ENCODE measurements at regions not wholly inside any gene's neighbourhood (a gene's known extent, or its start where the extent isn't known, plus 50 kb on each side); places are given as distances from the start of the nearest gene placed in this dataset.

DNA sequence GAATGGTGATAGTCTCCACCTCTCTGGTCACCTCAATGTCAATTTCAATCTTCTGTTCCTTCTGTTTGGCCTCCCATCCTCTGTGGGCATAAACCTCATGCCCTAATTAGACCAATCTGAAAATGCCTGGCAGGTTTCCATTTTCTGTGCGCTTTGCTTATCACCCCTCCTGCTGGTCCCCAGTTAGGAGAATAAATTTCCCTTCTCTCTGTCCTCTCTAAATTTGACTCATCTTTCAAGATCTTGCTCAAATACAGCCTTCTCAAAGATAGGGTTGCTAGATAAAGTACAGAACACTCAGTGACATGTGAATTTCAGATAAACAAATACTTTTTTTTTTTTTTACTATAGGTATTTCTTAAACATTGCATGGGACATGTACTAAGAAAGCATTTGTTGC lies 69.4 kb upstream of the CD180 start:
- Histone ChIP-seq H3K27ac (ENCODE audit: low read depth in 2 of 2, low read length in 1 of 2) (no peak overlapping the region), H3K9me3 (no peaks in the 10 kb centered on the region), H3K4me1 (ENCODE audit: control insufficient read depth in 1 of 2, insufficient read depth in 2 of 2, low read depth in 1 of 2, low read length in 1 of 2) (peaks cover 26 to 34% of the 10 kb centered on the region in 2 experiments), H3F3A (replicated peaks; ENCODE audit: insufficient read depth) (peaks cover 18% of the 10 kb centered on the region), H3K4me3 (ENCODE audit: low read depth in 2 of 2, low read length in 1 of 2) (no peak overlapping the region), H3K4me2 (no peak overlapping the region), H3K27me3 (ENCODE audit: insufficient read depth) (no peaks in the 10 kb centered on the region), H3K79me2 (ENCODE audit: insufficient read depth) (no peaks in the 10 kb centered on the region), H4K20me1 (ENCODE audit: insufficient read depth) (no peaks in the 10 kb centered on the region), H3K36me3 (replicated peaks in 1 of 2; ENCODE audit: control insufficient read depth in 1 of 2, insufficient read depth in 2 of 2, low read length in 1 of 2) (no peaks in the 10 kb centered on the region), H3K9ac (no peak overlapping the region), H2AFZ (ENCODE audit: low read depth) (no peak overlapping the region), H3K9me2 (no peaks in the 10 kb centered on the region)
- TF ChIP-seq CHD2 (IDR thresholded peaks at IDR 0.05; ENCODE audit: low read length, partially characterized antibody) (no peak), RFX5 (IDR thresholded peaks at IDR 0.05; ENCODE audit: low read length) (no peak), MXI1 (IDR thresholded peaks at IDR 0.05; ENCODE audit: low read depth, low read length) (no peak), ELF1 (IDR thresholded peaks at IDR 0.05) (no peak), TCF12 (IDR thresholded peaks at IDR 0.05) (no peak), EP300 (IDR thresholded peaks at IDR 0.05; ENCODE audit: borderline replicate concordance in 1 of 2, low read depth in 1 of 2, low read length in 1 of 2) (no peak), NRF1 (IDR thresholded peaks at IDR 0.05; ENCODE audit: low read depth, low read length) (no peak), TEAD4 (IDR thresholded peaks at IDR 0.05; ENCODE audit: borderline replicate concordance, insufficient read depth) (no peak), EZH2phosphoT487 (IDR thresholded peaks at IDR 0.05; ENCODE audit: borderline replicate concordance, low read depth) (no peak), FOSL2 (IDR thresholded peaks at IDR 0.05; ENCODE audit: borderline replicate concordance, low read depth) (no peak), NFIC (IDR thresholded peaks at IDR 0.05; ENCODE audit: borderline replicate concordance) (no peak)
- TF ChIP-seq, protein P1, sequence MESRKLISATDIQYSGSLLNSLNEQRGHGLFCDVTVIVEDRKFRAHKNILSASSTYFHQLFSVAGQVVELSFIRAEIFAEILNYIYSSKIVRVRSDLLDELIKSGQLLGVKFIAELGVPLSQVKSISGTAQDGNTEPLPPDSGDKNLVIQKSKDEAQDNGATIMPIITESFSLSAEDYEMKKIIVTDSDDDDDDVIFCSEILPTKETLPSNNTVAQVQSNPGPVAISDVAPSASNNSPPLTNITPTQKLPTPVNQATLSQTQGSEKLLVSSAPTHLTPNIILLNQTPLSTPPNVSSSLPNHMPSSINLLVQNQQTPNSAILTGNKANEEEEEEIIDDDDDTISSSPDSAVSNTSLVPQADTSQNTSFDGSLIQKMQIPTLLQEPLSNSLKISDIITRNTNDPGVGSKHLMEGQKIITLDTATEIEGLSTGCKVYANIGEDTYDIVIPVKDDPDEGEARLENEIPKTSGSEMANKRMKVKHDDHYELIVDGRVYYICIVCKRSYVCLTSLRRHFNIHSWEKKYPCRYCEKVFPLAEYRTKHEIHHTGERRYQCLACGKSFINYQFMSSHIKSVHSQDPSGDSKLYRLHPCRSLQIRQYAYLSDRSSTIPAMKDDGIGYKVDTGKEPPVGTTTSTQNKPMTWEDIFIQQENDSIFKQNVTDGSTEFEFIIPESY (IDR thresholded peaks at IDR 0.05; ENCODE audit: borderline replicate concordance, low read depth): no peak
- TF ChIP-seq, protein P2, sequence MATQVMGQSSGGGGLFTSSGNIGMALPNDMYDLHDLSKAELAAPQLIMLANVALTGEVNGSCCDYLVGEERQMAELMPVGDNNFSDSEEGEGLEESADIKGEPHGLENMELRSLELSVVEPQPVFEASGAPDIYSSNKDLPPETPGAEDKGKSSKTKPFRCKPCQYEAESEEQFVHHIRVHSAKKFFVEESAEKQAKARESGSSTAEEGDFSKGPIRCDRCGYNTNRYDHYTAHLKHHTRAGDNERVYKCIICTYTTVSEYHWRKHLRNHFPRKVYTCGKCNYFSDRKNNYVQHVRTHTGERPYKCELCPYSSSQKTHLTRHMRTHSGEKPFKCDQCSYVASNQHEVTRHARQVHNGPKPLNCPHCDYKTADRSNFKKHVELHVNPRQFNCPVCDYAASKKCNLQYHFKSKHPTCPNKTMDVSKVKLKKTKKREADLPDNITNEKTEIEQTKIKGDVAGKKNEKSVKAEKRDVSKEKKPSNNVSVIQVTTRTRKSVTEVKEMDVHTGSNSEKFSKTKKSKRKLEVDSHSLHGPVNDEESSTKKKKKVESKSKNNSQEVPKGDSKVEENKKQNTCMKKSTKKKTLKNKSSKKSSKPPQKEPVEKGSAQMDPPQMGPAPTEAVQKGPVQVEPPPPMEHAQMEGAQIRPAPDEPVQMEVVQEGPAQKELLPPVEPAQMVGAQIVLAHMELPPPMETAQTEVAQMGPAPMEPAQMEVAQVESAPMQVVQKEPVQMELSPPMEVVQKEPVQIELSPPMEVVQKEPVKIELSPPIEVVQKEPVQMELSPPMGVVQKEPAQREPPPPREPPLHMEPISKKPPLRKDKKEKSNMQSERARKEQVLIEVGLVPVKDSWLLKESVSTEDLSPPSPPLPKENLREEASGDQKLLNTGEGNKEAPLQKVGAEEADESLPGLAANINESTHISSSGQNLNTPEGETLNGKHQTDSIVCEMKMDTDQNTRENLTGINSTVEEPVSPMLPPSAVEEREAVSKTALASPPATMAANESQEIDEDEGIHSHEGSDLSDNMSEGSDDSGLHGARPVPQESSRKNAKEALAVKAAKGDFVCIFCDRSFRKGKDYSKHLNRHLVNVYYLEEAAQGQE (IDR thresholded peaks at IDR 0.05; ENCODE audit: low read depth, low read length): no peak
- TF ChIP-seq, protein P3, sequence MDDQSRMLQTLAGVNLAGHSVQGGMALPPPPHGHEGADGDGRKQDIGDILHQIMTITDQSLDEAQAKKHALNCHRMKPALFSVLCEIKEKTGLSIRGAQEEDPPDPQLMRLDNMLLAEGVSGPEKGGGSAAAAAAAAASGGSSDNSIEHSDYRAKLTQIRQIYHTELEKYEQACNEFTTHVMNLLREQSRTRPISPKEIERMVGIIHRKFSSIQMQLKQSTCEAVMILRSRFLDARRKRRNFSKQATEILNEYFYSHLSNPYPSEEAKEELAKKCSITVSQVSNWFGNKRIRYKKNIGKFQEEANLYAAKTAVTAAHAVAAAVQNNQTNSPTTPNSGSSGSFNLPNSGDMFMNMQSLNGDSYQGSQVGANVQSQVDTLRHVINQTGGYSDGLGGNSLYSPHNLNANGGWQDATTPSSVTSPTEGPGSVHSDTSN (IDR thresholded peaks at IDR 0.05): no peak
- TF ChIP-seq, protein P4, sequence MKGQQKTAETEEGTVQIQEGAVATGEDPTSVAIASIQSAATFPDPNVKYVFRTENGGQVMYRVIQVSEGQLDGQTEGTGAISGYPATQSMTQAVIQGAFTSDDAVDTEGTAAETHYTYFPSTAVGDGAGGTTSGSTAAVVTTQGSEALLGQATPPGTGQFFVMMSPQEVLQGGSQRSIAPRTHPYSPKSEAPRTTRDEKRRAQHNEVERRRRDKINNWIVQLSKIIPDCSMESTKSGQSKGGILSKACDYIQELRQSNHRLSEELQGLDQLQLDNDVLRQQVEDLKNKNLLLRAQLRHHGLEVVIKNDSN (IDR thresholded peaks at IDR 0.05; ENCODE audit: borderline replicate concordance, low read depth): no peak
- ChIA-PET POLR2A (no interaction called here), CTCF (interaction anchor here (2.6 kb wide), 1 partner anchor 19 kb away, joined by 12 read pairs; no protein-coding TSS in a partner anchor)
- no peak for DNase-seq
- 77% methylated on average over 1 of the region's 1 CpG for WGBS (ENCODE audit: low lambda C conversion rate)
